ENCODE measurements at regions not wholly inside any gene's neighbourhood (a gene's known extent, or its start where the extent isn't known, plus 50 kb on each side); places are given as distances from the start of the nearest gene placed in this dataset.

DNA sequence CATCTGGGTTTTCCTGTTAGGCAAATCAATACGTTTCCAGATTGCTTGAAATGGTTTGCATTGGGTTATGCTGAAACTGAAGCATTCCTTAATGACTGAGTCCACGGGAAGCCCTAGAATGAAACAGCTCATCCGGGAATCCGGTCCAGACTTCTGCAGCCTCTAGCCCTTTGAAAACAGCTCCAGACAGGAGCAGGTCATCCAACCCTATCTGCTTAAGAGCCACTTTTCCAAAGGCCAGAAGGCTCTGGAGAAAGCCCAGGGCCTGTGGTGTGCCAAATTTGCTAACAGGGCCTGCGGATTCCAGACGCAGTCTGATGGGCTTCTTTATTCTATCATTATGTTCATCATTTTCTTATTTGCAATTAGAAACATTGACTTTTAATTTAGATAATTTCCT lies 265.4 kb downstream of the SKIDA1 start:
- Mint-ChIP-seq H3K9me3 (ENCODE audit: insufficient read depth) (no peaks in the 10 kb centered on the region), H3K27ac (no peak overlapping the region), H3K4me3 (no peak overlapping the region), H3K27me3 (ENCODE audit: low read depth) (no peaks in the 10 kb centered on the region), H3K4me1 (ENCODE audit: low read depth) (no peaks in the 10 kb centered on the region), H3K36me3 (ENCODE audit: low read depth) (no peaks in the 10 kb centered on the region)
- POLR2A ChIA-PET = no interaction called here
- CTCF ChIA-PET = no interaction called here
- DNase-seq (no peak), ATAC-seq (no peak)

DNA sequence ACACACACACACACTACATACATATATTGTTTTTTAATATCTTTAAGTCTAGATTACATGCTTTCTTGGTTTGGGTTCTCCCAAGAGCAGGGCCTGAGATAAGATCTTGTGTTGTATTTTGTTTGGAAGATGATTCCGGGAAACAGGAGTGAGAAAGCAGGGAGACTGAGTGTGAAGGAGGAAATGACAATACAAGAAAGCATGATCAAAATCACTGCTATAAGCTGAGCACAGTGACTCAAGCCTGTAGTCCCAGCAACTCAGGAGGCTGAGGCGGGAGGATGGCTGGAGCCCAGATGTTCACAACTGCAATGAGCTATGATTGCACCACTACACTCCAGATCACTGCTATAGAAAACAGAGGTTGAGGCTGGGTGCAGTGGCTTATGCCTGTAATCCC lies 267.6 kb downstream of the SKIDA1 start:
- H3K4me3 Mint-ChIP-seq = no peak overlapping the region
- DNase-seq = no peak
- no peaks in the 10 kb centered on the region for H3K4me1 Mint-ChIP-seq (ENCODE audit: low read depth)
- ATAC-seq = no peak
- ChIA-PET POLR2A (no interaction called here), CTCF (no interaction called here)
- H3K36me3 Mint-ChIP-seq (ENCODE audit: low read depth) = no peaks in the 10 kb centered on the region
- no peaks in the 10 kb centered on the region for H3K27me3 Mint-ChIP-seq (ENCODE audit: low read depth)
- H3K9me3 Mint-ChIP-seq (ENCODE audit: insufficient read depth) = no peaks in the 10 kb centered on the region
- no peak overlapping the region for H3K27ac Mint-ChIP-seq

GRCh38 chr10:21257191-21257590 lies 268.3 kb downstream of the SKIDA1 start:
- no peak for DNase-seq
- Mint-ChIP-seq H3K36me3 (ENCODE audit: low read depth) (no peaks in the 10 kb centered on the region), H3K4me1 (ENCODE audit: low read depth) (no peaks in the 10 kb centered on the region), H3K27me3 (ENCODE audit: low read depth) (no peaks in the 10 kb centered on the region), H3K27ac (no peak overlapping the region), H3K9me3 (ENCODE audit: insufficient read depth) (no peaks in the 10 kb centered on the region), H3K4me3 (no peak overlapping the region)
- ATAC-seq = no peak
- ChIA-PET CTCF (no interaction called here), POLR2A (no interaction called here)

- Mint-ChIP-seq H3K36me3 (ENCODE audit: low read depth) (no peaks in the 10 kb centered on the region), H3K27ac (no peak overlapping the region), H3K27me3 (ENCODE audit: low read depth) (peaks cover 2% of the 10 kb centered on the region), H3K9me3 (ENCODE audit: insufficient read depth) (no peaks in the 10 kb centered on the region), H3K4me1 (ENCODE audit: low read depth) (no peaks in the 10 kb centered on the region), H3K4me3 (no peak overlapping the region)
- DNase-seq (no peak), ATAC-seq (no peak)
- CTCF ChIA-PET = no interaction called here
- POLR2A ChIA-PET = no interaction called here
Measured at GRCh38 chr10:21249435-21249834, 276.0 kb downstream of the SKIDA1 start.

GRCh38 chr10:21247592-21247991 lies 277.9 kb downstream of the SKIDA1 start:
- no peak for DNase-seq
- CTCF ChIA-PET = no interaction called here
- no peaks in the 10 kb centered on the region for H3K4me1 Mint-ChIP-seq (ENCODE audit: low read depth)
- no peak overlapping the region for H3K4me3 Mint-ChIP-seq
- POLR2A ChIA-PET = no interaction called here
- H3K36me3 Mint-ChIP-seq (ENCODE audit: low read depth) = no peaks in the 10 kb centered on the region
- H3K9me3 Mint-ChIP-seq (ENCODE audit: insufficient read depth) = no peaks in the 10 kb centered on the region
- no peak for ATAC-seq
- H3K27ac Mint-ChIP-seq = no peak overlapping the region
- peaks cover 2% of the 10 kb centered on the region for H3K27me3 Mint-ChIP-seq (ENCODE audit: low read depth)

- Mint-ChIP-seq H3K9me3 (ENCODE audit: insufficient read depth) (no peaks in the 10 kb centered on the region), H3K27me3 (ENCODE audit: low read depth) (peaks cover 2% of the 10 kb centered on the region), H3K4me1 (ENCODE audit: low read depth) (no peaks in the 10 kb centered on the region), H3K36me3 (ENCODE audit: low read depth) (no peaks in the 10 kb centered on the region), H3K27ac (no peak overlapping the region), H3K4me3 (no peak overlapping the region)
- DNase-seq (no peak), ATAC-seq (no peak)
- ChIA-PET CTCF (no interaction called here), POLR2A (no interaction called here)
Measured at GRCh38 chr10:21246178-21246577, 279.3 kb downstream of the SKIDA1 start.

DNA sequence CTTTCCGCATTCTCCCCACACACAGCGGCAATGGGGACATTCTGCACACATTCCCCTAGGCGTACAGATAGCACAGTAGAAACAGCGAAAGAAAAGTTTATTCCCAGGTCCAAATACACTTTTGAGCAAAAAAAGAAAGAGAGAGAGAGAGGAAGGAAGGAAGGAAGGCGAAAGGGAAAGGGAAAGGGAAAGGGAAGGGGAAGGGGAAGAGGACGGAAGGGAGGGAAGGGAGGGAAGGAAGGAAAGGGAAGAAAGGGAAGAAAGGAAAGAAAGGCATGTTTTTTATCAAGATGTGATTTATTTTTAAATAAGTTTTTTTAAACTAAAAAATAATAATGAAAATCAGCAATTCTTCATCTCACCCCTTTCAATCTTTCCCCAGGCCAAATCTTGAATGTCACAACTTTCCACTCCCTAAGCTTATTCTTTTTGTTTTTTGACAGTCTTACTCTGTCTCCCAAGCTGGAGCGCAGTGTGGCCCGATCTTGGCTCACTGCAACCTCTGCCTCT lies 281.7 kb downstream of the SKIDA1 start:
- POLR2A ChIA-PET = no interaction called here
- H3K36me3 Mint-ChIP-seq (ENCODE audit: low read depth) = no peaks in the 10 kb centered on the region
- no peak overlapping the region for H3K4me3 Mint-ChIP-seq
- no peaks in the 10 kb centered on the region for H3K27me3 Mint-ChIP-seq (ENCODE audit: low read depth)
- ATAC-seq (no peak), DNase-seq (no peak)
- H3K27ac Mint-ChIP-seq = no peak overlapping the region
- CTCF ChIA-PET = no interaction called here
- no peaks in the 10 kb centered on the region for H3K9me3 Mint-ChIP-seq (ENCODE audit: insufficient read depth)
- H3K4me1 Mint-ChIP-seq (ENCODE audit: low read depth) = no peaks in the 10 kb centered on the region

DNA sequence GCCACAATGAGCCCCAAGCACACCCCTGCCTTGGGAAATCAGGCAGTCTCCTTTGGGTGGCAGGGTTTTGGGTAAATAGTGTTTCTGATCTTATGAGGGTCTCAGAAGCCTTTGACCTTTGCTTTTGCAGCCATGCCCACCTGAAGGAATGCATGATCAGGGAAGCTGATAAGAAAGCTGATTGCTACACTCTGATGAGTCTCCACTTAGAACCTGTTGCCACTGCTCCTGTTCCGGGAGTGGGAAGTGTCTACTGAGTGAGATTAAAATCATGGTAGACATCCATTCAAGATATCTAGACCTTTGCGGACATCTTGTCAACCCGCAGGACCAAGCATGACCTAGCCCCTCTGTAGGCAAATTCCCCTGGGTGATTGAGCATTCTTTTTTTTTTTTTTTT lies 282.6 kb downstream of the SKIDA1 start:
- Mint-ChIP-seq H3K27ac (no peak overlapping the region), H3K9me3 (ENCODE audit: insufficient read depth) (no peaks in the 10 kb centered on the region), H3K4me1 (ENCODE audit: low read depth) (no peaks in the 10 kb centered on the region), H3K36me3 (ENCODE audit: low read depth) (no peaks in the 10 kb centered on the region), H3K4me3 (no peak overlapping the region), H3K27me3 (ENCODE audit: low read depth) (no peaks in the 10 kb centered on the region)
- ChIA-PET POLR2A (no interaction called here), CTCF (no interaction called here)
- no peak for DNase-seq
- ATAC-seq = no peak

GRCh38 chr10:21238717-21239116 lies 286.8 kb downstream of the SKIDA1 start:
- ChIA-PET POLR2A (no interaction called here), CTCF (no interaction called here)
- peaks cover 4% of the 10 kb centered on the region for H3K9me3 Mint-ChIP-seq (ENCODE audit: insufficient read depth)
- no peak overlapping the region for H3K4me3 Mint-ChIP-seq
- no peaks in the 10 kb centered on the region for H3K36me3 Mint-ChIP-seq (ENCODE audit: low read depth)
- ATAC-seq (no peak), DNase-seq (no peak)
- H3K27me3 Mint-ChIP-seq (ENCODE audit: low read depth) = no peaks in the 10 kb centered on the region
- H3K4me1 Mint-ChIP-seq (ENCODE audit: low read depth) = no peaks in the 10 kb centered on the region
- H3K27ac Mint-ChIP-seq = no peak overlapping the region

- no peak for ATAC-seq
- H3K4me1 Mint-ChIP-seq (ENCODE audit: low read depth) = no peaks in the 10 kb centered on the region
- no peak for DNase-seq
- no peak overlapping the region for H3K27ac Mint-ChIP-seq
- POLR2A ChIA-PET = no interaction called here
- no peaks in the 10 kb centered on the region for H3K27me3 Mint-ChIP-seq (ENCODE audit: low read depth)
- no peaks in the 10 kb centered on the region for H3K36me3 Mint-ChIP-seq (ENCODE audit: low read depth)
- no peak overlapping the region for H3K4me3 Mint-ChIP-seq
- peaks cover 4% of the 10 kb centered on the region for H3K9me3 Mint-ChIP-seq (ENCODE audit: insufficient read depth)
- CTCF ChIA-PET = no interaction called here
Measured at GRCh38 chr10:21238044-21238443, 287.4 kb downstream of the SKIDA1 start.

DNA sequence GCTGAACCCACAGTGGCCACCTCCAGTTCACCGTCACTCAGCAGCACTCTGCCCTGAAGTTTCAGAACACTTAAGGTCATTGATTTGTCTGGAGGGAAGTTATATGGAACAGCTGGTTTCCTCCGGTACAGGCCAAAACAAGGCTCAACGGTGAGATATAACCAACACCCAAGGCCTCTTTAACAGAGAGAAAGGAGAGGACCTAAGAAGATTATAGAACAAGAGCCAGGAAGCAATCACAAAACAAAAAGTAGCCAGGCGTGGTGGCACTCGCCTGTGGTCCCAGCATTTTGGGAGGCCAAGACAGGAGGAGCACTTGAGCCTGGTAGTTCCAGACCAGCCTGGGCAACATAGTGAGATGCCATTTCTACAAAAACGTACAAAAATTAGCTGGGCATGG lies 290.7 kb downstream of the SKIDA1 start:
- H3K4me3 Mint-ChIP-seq = no peak overlapping the region
- ChIA-PET POLR2A (no interaction called here), CTCF (no interaction called here)
- no peaks in the 10 kb centered on the region for H3K27me3 Mint-ChIP-seq (ENCODE audit: low read depth)
- H3K9me3 Mint-ChIP-seq (ENCODE audit: insufficient read depth) = peaks cover 4% of the 10 kb centered on the region
- DNase-seq (no peak), ATAC-seq (no peak)
- H3K36me3 Mint-ChIP-seq (ENCODE audit: low read depth) = no peaks in the 10 kb centered on the region
- no peaks in the 10 kb centered on the region for H3K4me1 Mint-ChIP-seq (ENCODE audit: low read depth)
- no peak overlapping the region for H3K27ac Mint-ChIP-seq

DNA sequence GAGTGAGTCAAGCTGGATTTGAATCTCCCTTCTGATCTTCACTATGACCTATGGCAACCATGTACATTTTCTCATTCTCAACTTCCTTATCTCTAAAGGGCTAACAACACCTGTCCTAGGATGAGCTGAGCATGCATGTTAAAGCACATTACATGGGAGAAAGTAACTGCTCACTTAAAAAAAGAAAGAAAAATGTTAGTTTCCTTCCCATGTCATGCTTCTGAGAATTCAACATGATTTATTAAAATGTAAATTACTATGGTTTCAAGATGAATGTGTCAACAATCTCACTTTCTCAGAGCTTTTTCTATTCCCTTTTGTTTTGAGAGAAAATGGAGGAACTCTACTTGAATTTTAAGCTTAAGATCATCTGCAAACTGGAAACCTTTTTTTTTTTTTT lies 295.3 kb downstream of the SKIDA1 start:
- H3K4me1 Mint-ChIP-seq (ENCODE audit: low read depth) = no peaks in the 10 kb centered on the region
- POLR2A ChIA-PET = interaction anchor here (0.6 kb wide), 1 partner anchor 925 kb away, joined by 4 read pairs; no protein-coding TSS in a partner anchor
- DNase-seq (no peak), ATAC-seq (no peak)
- no peak overlapping the region for H3K4me3 Mint-ChIP-seq
- CTCF ChIA-PET = no interaction called here
- no peaks in the 10 kb centered on the region for H3K36me3 Mint-ChIP-seq (ENCODE audit: low read depth)
- no peak overlapping the region for H3K27ac Mint-ChIP-seq
- H3K27me3 Mint-ChIP-seq (ENCODE audit: low read depth) = no peaks in the 10 kb centered on the region
- H3K9me3 Mint-ChIP-seq (ENCODE audit: insufficient read depth) = peaks cover 4% of the 10 kb centered on the region

GRCh38 chr10:21217748-21218367 lies 307.6 kb downstream of the SKIDA1 start:
- no peaks in the 10 kb centered on the region for H3K9me3 Mint-ChIP-seq (ENCODE audit: insufficient read depth)
- H3K27ac Mint-ChIP-seq = no peak overlapping the region
- no peak for ATAC-seq
- no peak for DNase-seq
- no peaks in the 10 kb centered on the region for H3K4me1 Mint-ChIP-seq (ENCODE audit: low read depth)
- POLR2A ChIA-PET = no interaction called here
- H3K4me3 Mint-ChIP-seq = no peak overlapping the region
- H3K27me3 Mint-ChIP-seq (ENCODE audit: low read depth) = no peaks in the 10 kb centered on the region
- CTCF ChIA-PET = no interaction called here
- no peaks in the 10 kb centered on the region for H3K36me3 Mint-ChIP-seq (ENCODE audit: low read depth)

Measured in activated CD8-positive, alpha-beta T cell treated with anti-CD3 and anti-CD28 coated beads, Interleukin-2, amount 10 ng/mL, durations not matched to agents 7 days and 5 days (primary cell).